ENCODE measurements at regions not wholly inside any gene's neighbourhood (a gene's known extent, or its start where the extent isn't known, plus 50 kb on each side); places are given as distances from the start of the nearest gene placed in this dataset.

DNA sequence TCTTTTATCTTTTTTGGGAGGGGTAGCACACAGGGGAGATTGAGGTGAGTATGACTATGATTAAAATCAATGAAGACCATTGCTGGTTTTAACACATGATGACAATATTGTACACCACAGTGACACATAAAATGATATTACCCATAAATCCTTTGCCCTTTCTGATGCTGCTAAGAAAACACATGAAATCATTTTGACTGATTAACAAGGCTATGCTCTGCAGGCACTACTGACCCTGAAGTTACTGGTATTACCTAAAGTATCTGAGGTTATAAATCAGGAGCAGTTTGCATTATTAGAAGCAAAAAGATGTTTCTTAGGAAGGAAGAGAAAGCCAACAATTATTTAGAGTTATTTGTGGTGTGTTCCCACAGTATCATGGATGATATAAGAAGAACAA lies 701.2 kb upstream of the PTBP2 start:
- peaks cover 6% of the 10 kb centered on the region for H3K9me3 Mint-ChIP-seq
- no peak for DNase-seq
- H3K4me3 Mint-ChIP-seq = no peak overlapping the region
- H3K4me1 Mint-ChIP-seq (ENCODE audit: low read depth) = no peaks in the 10 kb centered on the region
- no peaks in the 10 kb centered on the region for H3K36me3 Mint-ChIP-seq (ENCODE audit: low read depth)
- H3K27me3 Mint-ChIP-seq (ENCODE audit: insufficient read depth) = no peaks in the 10 kb centered on the region
- TF ChIP-seq, protein P1, sequence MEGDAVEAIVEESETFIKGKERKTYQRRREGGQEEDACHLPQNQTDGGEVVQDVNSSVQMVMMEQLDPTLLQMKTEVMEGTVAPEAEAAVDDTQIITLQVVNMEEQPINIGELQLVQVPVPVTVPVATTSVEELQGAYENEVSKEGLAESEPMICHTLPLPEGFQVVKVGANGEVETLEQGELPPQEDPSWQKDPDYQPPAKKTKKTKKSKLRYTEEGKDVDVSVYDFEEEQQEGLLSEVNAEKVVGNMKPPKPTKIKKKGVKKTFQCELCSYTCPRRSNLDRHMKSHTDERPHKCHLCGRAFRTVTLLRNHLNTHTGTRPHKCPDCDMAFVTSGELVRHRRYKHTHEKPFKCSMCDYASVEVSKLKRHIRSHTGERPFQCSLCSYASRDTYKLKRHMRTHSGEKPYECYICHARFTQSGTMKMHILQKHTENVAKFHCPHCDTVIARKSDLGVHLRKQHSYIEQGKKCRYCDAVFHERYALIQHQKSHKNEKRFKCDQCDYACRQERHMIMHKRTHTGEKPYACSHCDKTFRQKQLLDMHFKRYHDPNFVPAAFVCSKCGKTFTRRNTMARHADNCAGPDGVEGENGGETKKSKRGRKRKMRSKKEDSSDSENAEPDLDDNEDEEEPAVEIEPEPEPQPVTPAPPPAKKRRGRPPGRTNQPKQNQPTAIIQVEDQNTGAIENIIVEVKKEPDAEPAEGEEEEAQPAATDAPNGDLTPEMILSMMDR (IDR thresholded peaks at IDR 0.05) = no peak
- no peak overlapping the region for H3K27ac Mint-ChIP-seq

- H3K4me3 Mint-ChIP-seq = no peak overlapping the region
- H3K4me1 Mint-ChIP-seq (ENCODE audit: low read depth) = no peaks in the 10 kb centered on the region
- H3K36me3 Mint-ChIP-seq (ENCODE audit: low read depth) = no peaks in the 10 kb centered on the region
- H3K9me3 Mint-ChIP-seq = peaks cover 17% of the 10 kb centered on the region
- DNase-seq = no peak
- no peaks in the 10 kb centered on the region; the same call in 1 of the 2 replicates for H3K27me3 Mint-ChIP-seq (ENCODE audit: insufficient read depth)
- TF ChIP-seq, protein P1 (IDR thresholded peaks at IDR 0.05) = no peak
- H3K27ac Mint-ChIP-seq = no peak overlapping the region
Observed at GRCh38 chr1:96025062-96025461, 696.5 kb upstream of the PTBP2 start.

GRCh38 chr1:96028071-96028470 lies 693.5 kb upstream of the PTBP2 start:
- Mint-ChIP-seq H3K4me1 (ENCODE audit: low read depth) (no peaks in the 10 kb centered on the region), H3K36me3 (ENCODE audit: low read depth) (no peaks in the 10 kb centered on the region), H3K4me3 (no peak overlapping the region), H3K9me3 (peaks cover 22% of the 10 kb centered on the region), H3K27ac (no peak overlapping the region), H3K27me3 (ENCODE audit: insufficient read depth) (no peaks in the 10 kb centered on the region; the same call in 1 of the 2 replicates)
- no peak for DNase-seq
- TF ChIP-seq, protein P1 (IDR thresholded peaks at IDR 0.05) = no peak

GRCh38 chr1:96030312-96030711 lies 691.3 kb upstream of the PTBP2 start:
- TF ChIP-seq, protein P1 (IDR thresholded peaks at IDR 0.05) = no peak
- Mint-ChIP-seq H3K36me3 (ENCODE audit: low read depth) (no peaks in the 10 kb centered on the region), H3K27ac (no peak overlapping the region), H3K9me3 (peaks cover 18% of the 10 kb centered on the region), H3K4me1 (ENCODE audit: low read depth) (no peaks in the 10 kb centered on the region), H3K4me3 (no peak overlapping the region), H3K27me3 (ENCODE audit: insufficient read depth) (no peaks in the 10 kb centered on the region; the same call in 1 of the 2 replicates)
- DNase-seq = no peak

GRCh38 chr1:96034006-96034405 lies 687.6 kb upstream of the PTBP2 start:
- TF ChIP-seq, protein P1 (IDR thresholded peaks at IDR 0.05) = no peak
- Mint-ChIP-seq H3K27ac (no peak overlapping the region), H3K4me3 (no peak overlapping the region), H3K9me3 (peaks cover 24% of the 10 kb centered on the region), H3K36me3 (ENCODE audit: low read depth) (no peaks in the 10 kb centered on the region), H3K27me3 (ENCODE audit: insufficient read depth) (no peaks in the 10 kb centered on the region), H3K4me1 (ENCODE audit: low read depth) (no peaks in the 10 kb centered on the region)
- DNase-seq = no peak

DNA sequence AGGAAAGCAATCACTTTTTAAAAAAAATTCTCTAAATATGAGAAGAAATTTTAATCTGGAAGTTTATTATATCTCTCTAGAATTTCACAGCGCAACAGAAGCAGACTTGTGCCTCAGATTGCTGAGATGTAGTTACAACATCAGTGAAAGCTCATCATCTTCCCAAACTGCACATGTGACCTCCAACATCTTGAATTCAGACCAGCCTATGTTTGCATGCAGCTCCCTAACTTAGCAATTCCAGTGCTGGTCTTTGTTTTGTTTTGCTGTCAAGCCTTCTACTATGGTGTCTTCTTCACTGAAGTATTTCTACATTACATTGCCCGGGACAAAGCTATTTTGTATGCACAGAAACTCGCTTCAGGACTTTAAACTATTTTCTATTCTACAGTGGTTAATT lies 684.8 kb upstream of the PTBP2 start:
- Mint-ChIP-seq H3K27ac (no peak overlapping the region), H3K27me3 (ENCODE audit: insufficient read depth) (no peaks in the 10 kb centered on the region), H3K4me3 (no peak overlapping the region), H3K9me3 (peaks cover 30% of the 10 kb centered on the region), H3K4me1 (ENCODE audit: low read depth) (no peaks in the 10 kb centered on the region), H3K36me3 (ENCODE audit: low read depth) (no peaks in the 10 kb centered on the region)
- TF ChIP-seq, protein P1 (IDR thresholded peaks at IDR 0.05) = no peak
- DNase-seq = no peak
